Mesendoderm (in vitro differentiated cells): ENCODE measurements at regions not wholly inside any gene's neighbourhood (a gene's known extent, or its start where the extent isn't known, plus 50 kb on each side); places are given as distances from the start of the nearest gene placed in this dataset.

Experiments used
- DNase-seq: peaks from one replicate; pipeline ENCODE4 v3.0.0; 2013
- H2AK5ac ChIP-seq: 2 replicates; pipeline ENCODE4 v1.6.1; 2013; ENCODE audit warnings: low read length, inconsistent platforms
- H2BK120ac ChIP-seq: 2 replicates; pipeline ENCODE4 v1.6.1; 2013; ENCODE audit warnings: low read depth, mild to moderate bottlenecking, low read length, moderate library complexity, mixed read lengths
- H2BK15ac ChIP-seq: replicated peaks from 2 replicates; pipeline ENCODE4 v1.6.1; 2013; ENCODE audit warnings: low read depth, mild to moderate bottlenecking, moderate library complexity
- H2BK5ac ChIP-seq: 2 replicates; pipeline ENCODE4 v1.6.1; 2013; ENCODE audit warnings: low read length, inconsistent platforms
- H3K18ac ChIP-seq: 2 replicates; pipeline ENCODE4 v1.6.1; 2013; ENCODE audit warnings: mild to moderate bottlenecking, low read length, mixed read lengths
- H3K23ac ChIP-seq: one replicate; pipeline ENCODE4 v1.6.1; 2013; ENCODE audit warnings: low read length
- H3K27ac ChIP-seq: 2 replicates; pipeline ENCODE4 v1.5.1; 2013; ENCODE audit warnings: low read depth, mild to moderate bottlenecking, inconsistent platforms, low read length, moderate library complexity
- H3K27me3 ChIP-seq: 2 replicates; pipeline ENCODE4 v1.6.1; 2013; ENCODE audit warnings: low read length, control low read depth, mild to moderate bottlenecking, inconsistent platforms; ENCODE audit not compliant: insufficient read depth, poor library complexity
- H3K36me3 ChIP-seq: 2 replicates; pipeline ENCODE4 v1.6.1; 2013; ENCODE audit warnings: low read length, inconsistent platforms; ENCODE audit not compliant: control insufficient read depth, insufficient read depth
- H3K4ac ChIP-seq: one replicate; pipeline ENCODE4 v1.6.1; 2013; ENCODE audit warnings: low read depth, mild to moderate bottlenecking, low read length, moderate library complexity
- H3K4me1 ChIP-seq: 2 replicates; pipeline ENCODE4 v1.6.1; 2013; ENCODE audit warnings: low read depth, low read length, inconsistent platforms; ENCODE audit not compliant: control insufficient read depth
- H3K4me2 ChIP-seq: 2 replicates; pipeline ENCODE4 v1.6.1; 2013; ENCODE audit warnings: low read length
- H3K4me3 ChIP-seq: 2 replicates; pipeline ENCODE4 v1.5.1; 2013; ENCODE audit warnings: mild to moderate bottlenecking, low read length
- H3K56ac ChIP-seq: one replicate; pipeline ENCODE4 v1.6.1; 2013; ENCODE audit warnings: low read length
- H3K79me1 ChIP-seq: 2 replicates; pipeline ENCODE4 v1.6.1; 2013; ENCODE audit warnings: low read length, inconsistent platforms
- H3K79me2 ChIP-seq: 2 replicates; pipeline ENCODE4 v1.6.1; 2013; ENCODE audit warnings: mild to moderate bottlenecking, low read length; ENCODE audit not compliant: control insufficient read depth, insufficient read depth
- H3K9ac ChIP-seq: 2 replicates; pipeline ENCODE4 v1.6.1; 2013; ENCODE audit warnings: low read length, inconsistent platforms
- H4K5ac ChIP-seq: one replicate; pipeline ENCODE4 v1.6.1; 2013; ENCODE audit warnings: low read length
- H4K8ac ChIP-seq: one replicate; pipeline ENCODE4 v1.6.1; 2013; ENCODE audit warnings: low read depth, mild to moderate bottlenecking, control low read depth, low read length, moderate library complexity
- WGBS: extraction: QIAGEN DNeasy Blood & Tissue Kit; methylation state at CpG from one replicate; pipeline ENCODE4 v1.1.7; 2013; ENCODE audit warnings: low lambda C conversion rate, missing lambda C conversion rate; ENCODE audit not compliant: insufficient coverage; ENCODE audit errors: extremely low coverage; 5-methylcytosine and 5-hydroxymethylcytosine counted together

DNA sequence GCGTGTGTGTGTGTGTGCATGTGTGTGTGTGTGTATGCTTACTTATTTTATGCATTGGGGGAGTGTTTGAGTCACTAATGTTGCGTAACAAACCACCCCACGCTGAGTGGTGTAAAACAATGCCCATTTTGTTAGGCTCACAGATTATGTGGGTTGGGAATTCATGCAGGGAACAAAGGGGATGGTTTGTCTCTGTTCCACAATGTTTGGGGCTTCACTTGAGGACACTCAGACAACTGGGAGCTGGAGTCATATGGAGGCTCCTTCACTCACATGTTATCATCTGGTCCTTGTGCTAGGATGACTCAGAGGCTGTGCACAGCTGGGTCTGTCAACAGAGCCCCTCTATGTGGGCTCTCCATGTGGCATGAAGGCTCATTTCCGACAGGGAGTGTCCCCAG, 51.3 kb upstream of the LARGE1 start:
- Histone ChIP-seq H3K9ac (no peak overlapping the region), H3K4me2 (no peak overlapping the region)
- DNase-seq = peak; percentile 32

DNA sequence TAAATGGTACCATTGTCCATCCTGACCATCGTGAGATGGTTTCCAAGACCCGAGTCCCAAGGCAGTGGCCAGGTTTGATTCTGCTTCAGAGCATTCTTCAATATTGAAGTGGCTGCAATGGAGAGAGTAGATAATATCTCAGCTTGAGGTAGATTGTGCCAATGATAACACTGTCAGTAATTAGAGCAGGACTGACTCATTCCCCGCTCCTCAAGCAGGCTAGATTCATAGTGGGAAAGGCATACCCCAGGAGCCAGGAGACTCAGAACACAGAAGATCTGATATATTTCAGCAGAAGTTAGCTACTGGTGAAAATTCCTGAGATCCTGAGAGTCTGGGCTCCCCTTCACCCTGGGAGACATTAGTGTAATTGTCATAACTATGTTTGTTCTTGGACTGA, 55.6 kb upstream of the LARGE1 start:
- no peak overlapping the region for H3K4ac ChIP-seq
- no peak overlapping the region for H3K9ac ChIP-seq
- no peak overlapping the region for H2BK120ac ChIP-seq
- no peak overlapping the region for H4K8ac ChIP-seq
- no peaks in the 10 kb centered on the region for H3K36me3 ChIP-seq
- no CpG with 5 or more reads among the region's 3 CpGs for WGBS
- peak; percentile 65 for DNase-seq
- peaks cover 2% of the 10 kb centered on the region for H3K4me1 ChIP-seq
- H4K5ac ChIP-seq = no peak overlapping the region
- H3K27me3 ChIP-seq = no peaks in the 10 kb centered on the region
- H3K4me3 ChIP-seq = no peak overlapping the region
- H2BK5ac ChIP-seq = no peak overlapping the region
- no peak overlapping the region for H3K27ac ChIP-seq
- H2AK5ac ChIP-seq = no peak overlapping the region
- H3K79me1 ChIP-seq = no peaks in the 10 kb centered on the region
- H3K79me2 ChIP-seq = no peaks in the 10 kb centered on the region
- H3K4me2 ChIP-seq = no peak overlapping the region
- no peak overlapping the region for H2BK15ac ChIP-seq
- H3K18ac ChIP-seq = no peak overlapping the region
- no peak overlapping the region for H3K56ac ChIP-seq
- no peak overlapping the region for H3K23ac ChIP-seq

More for the DNA sequence above, 51.3 kb upstream of the LARGE1 start:
- Histone ChIP-seq H2BK15ac (no peak overlapping the region), H3K79me2 (no peaks in the 10 kb centered on the region), H4K5ac (no peak overlapping the region), H3K4me1 (peaks cover 2% of the 10 kb centered on the region), H3K4ac (no peak overlapping the region), H3K56ac (no peak overlapping the region), H3K18ac (no peak overlapping the region), H2BK5ac (no peak overlapping the region), H3K27me3 (no peaks in the 10 kb centered on the region), H4K8ac (no peak overlapping the region), H3K4me3 (no peak overlapping the region), H3K27ac (no peak overlapping the region), H3K23ac (no peak overlapping the region), H2BK120ac (no peak overlapping the region), H2AK5ac (no peak overlapping the region), H3K79me1 (no peaks in the 10 kb centered on the region), H3K36me3 (no peaks in the 10 kb centered on the region)
- no CpG with 5 or more reads among the region's 4 CpGs for WGBS

DNA sequence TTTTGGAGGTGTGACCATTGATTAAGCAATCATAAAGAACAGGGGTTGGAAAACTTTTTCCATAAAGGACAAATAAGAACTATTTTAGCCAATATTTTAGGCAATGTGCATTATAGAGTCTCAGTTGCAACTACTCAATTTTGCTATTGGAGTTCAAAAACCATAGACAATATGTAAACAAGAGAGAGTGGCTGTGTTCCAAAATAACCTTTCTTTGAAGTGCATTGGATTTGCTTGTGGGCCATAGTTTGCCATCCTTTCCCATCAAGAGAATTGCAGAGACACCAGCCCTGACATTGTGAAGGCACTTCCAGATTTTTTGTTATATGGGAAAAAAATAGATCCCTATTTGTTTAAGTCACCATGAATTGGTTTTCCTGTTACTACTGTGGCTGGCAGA, 63.3 kb upstream of the LARGE1 start:
- Histone ChIP-seq H3K27ac (no peak overlapping the region), H3K9ac (no peak overlapping the region)

DNA sequence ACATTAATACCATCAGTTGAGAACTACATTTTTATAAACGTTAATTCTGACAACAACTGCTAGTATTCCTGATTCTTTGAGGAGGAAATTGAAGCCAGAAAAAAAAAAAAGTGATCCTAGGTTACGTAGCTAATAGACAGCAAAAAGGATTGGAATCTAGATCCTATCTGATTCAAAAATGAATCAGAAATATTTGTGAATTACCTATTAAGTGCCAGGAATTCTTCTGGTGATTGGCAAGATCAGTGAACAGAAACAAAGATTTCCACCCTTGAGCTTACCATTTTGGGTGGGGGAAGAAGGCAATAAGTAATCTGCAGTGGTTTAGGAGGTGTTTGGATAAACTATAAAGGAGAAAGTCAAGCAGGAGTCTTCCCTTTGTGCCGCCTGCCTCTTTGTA, 63.9 kb upstream of the LARGE1 start:
- Histone ChIP-seq H3K4me3 (no peak overlapping the region), H3K79me1 (no peaks in the 10 kb centered on the region), H3K18ac (no peak overlapping the region), H3K56ac (no peak overlapping the region), H2BK120ac (no peak overlapping the region), H3K27me3 (no peaks in the 10 kb centered on the region), H3K79me2 (no peaks in the 10 kb centered on the region), H3K4ac (no peak overlapping the region), H3K4me1 (no peaks in the 10 kb centered on the region), H2BK15ac (no peak overlapping the region), H4K5ac (no peak overlapping the region), H3K4me2 (no peak overlapping the region), H2BK5ac (no peak overlapping the region), H3K36me3 (no peaks in the 10 kb centered on the region), H4K8ac (no peak overlapping the region), H3K9ac (no peak overlapping the region), H3K23ac (no peak overlapping the region), H2AK5ac (no peak overlapping the region), H3K27ac (no peak overlapping the region)
- whole genome bisulfite sequencing = no CpG with 5 or more reads among the region's 3 CpGs
- no peak for DNase-seq

More for the DNA sequence above, 63.3 kb upstream of the LARGE1 start:
- Histone ChIP-seq H2BK5ac (no peak overlapping the region), H3K79me2 (no peaks in the 10 kb centered on the region), H4K5ac (no peak overlapping the region), H3K4me3 (no peak overlapping the region), H3K23ac (no peak overlapping the region), H3K4me2 (no peak overlapping the region), H3K36me3 (no peaks in the 10 kb centered on the region), H3K18ac (no peak overlapping the region), H3K79me1 (no peaks in the 10 kb centered on the region), H2BK15ac (no peak overlapping the region), H3K4me1 (no peaks in the 10 kb centered on the region), H4K8ac (no peak overlapping the region), H2AK5ac (no peak overlapping the region), H3K27me3 (no peaks in the 10 kb centered on the region), H2BK120ac (no peak overlapping the region), H3K4ac (no peak overlapping the region), H3K56ac (no peak overlapping the region)
- no peak for DNase-seq

DNA sequence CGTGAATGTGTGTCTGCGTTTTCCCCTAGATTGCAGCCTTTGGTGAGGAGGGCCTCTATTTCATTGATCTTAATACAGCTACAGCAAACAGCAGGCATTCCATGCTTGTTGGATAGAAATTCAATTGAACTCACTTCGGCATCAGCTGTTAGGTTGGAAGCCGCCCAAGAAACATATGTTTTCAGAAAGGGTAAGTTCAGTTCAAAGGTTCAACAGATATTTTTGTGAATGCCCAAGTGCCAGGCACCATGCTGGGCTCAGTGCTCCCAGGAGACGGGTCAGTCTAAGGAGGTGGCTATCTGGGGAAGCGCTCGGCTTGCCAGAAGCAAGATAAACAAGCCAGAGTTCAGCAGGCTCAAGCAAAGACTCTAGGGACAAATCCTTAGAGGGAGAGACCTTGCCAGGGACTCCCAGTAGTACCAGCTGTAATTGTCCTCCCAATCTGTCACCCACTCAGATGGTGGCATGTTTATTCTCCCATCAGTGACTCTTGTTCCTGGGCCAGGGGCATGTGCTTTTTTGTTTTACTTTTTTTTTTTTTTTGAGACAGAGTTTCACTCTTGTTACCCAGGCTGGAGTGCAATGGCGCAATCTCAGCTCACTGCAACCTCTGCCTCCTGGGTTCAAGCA, 64.5 kb upstream of the LARGE1 start:
- H4K5ac ChIP-seq = no peak overlapping the region
- H2BK15ac ChIP-seq = no peak overlapping the region
- H3K4me2 ChIP-seq = no peak overlapping the region
- H3K23ac ChIP-seq = no peak overlapping the region
- H3K27me3 ChIP-seq = no peaks in the 10 kb centered on the region
- H2AK5ac ChIP-seq = no peak overlapping the region
- no peak overlapping the region for H3K18ac ChIP-seq
- no peak overlapping the region for H3K27ac ChIP-seq
- DNase-seq = no peak
- no CpG with 5 or more reads among the region's 8 CpGs for WGBS
- H3K9ac ChIP-seq = no peak overlapping the region
- no peak overlapping the region for H2BK5ac ChIP-seq
- H3K79me2 ChIP-seq = no peaks in the 10 kb centered on the region
- no peak overlapping the region for H3K4ac ChIP-seq
- H3K4me1 ChIP-seq = no peaks in the 10 kb centered on the region
- no peak overlapping the region for H3K4me3 ChIP-seq
- no peak overlapping the region for H4K8ac ChIP-seq
- H2BK120ac ChIP-seq = no peak overlapping the region
- no peaks in the 10 kb centered on the region for H3K79me1 ChIP-seq
- H3K56ac ChIP-seq = no peak overlapping the region
- no peaks in the 10 kb centered on the region for H3K36me3 ChIP-seq

DNA sequence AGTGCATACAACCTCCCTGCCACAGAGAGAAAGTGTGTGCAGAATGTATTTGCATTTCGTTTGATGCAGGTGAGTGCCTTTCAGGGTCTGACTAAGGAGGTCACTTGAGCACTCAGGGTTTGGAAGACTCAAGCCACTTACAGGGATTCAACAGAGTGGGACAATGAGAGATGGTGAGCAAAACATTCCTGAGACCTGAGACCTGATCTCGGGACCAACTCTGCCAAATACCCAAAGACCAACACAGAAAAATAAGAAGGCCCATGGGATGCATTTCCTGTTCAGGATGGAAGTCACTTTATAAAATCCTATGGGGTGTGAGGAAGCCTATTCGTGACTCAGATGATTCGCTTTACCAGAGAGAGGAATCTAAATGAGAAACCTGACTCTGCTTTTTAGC, 65.2 kb upstream of the LARGE1 start:
- Histone ChIP-seq H3K36me3 (no peaks in the 10 kb centered on the region), H3K4me2 (no peak overlapping the region), H3K18ac (no peak overlapping the region), H2AK5ac (no peak overlapping the region), H3K4ac (no peak overlapping the region), H4K5ac (no peak overlapping the region), H2BK120ac (no peak overlapping the region), H4K8ac (no peak overlapping the region), H3K79me1 (no peaks in the 10 kb centered on the region), H3K56ac (no peak overlapping the region), H3K27ac (no peak overlapping the region), H3K9ac (no peak overlapping the region), H2BK15ac (no peak overlapping the region), H2BK5ac (no peak overlapping the region), H3K27me3 (no peaks in the 10 kb centered on the region), H3K4me3 (no peak overlapping the region), H3K23ac (no peak overlapping the region), H3K4me1 (no peaks in the 10 kb centered on the region), H3K79me2 (no peaks in the 10 kb centered on the region)
- no peak for DNase-seq
- WGBS = no CpG with 5 or more reads among the region's 4 CpGs
